ENCODE measurements at regions not wholly inside any gene's neighbourhood (a gene's known extent, or its start where the extent isn't known, plus 50 kb on each side); places are given as distances from the start of the nearest gene placed in this dataset.

DNA sequence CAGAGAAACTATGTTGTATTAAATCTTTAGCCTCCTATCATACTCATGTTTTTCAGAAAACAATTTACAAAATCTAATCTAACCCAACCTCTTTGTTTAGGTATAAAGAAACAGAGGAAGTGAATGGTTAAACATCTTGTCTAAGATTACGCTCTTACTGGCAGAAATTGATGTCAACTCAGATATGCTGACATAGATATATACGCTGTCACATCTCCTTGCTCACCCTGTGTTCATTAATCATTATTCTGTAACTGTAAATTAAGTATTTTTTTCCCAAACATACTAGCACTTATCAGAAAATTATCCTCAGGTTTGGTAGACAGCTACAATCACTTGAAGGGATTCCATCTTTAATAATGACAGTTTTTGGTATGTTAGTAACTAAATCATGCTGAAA, 1127.6 kb upstream of the SEL1L start:
- no peak overlapping the region for H3K4me2 ChIP-seq (ENCODE audit: insufficient read depth, low read length)
- no peaks in the 10 kb centered on the region for H3K36me3 ChIP-seq (ENCODE audit: insufficient read depth, low read length)
- TF ChIP-seq, protein P1, sequence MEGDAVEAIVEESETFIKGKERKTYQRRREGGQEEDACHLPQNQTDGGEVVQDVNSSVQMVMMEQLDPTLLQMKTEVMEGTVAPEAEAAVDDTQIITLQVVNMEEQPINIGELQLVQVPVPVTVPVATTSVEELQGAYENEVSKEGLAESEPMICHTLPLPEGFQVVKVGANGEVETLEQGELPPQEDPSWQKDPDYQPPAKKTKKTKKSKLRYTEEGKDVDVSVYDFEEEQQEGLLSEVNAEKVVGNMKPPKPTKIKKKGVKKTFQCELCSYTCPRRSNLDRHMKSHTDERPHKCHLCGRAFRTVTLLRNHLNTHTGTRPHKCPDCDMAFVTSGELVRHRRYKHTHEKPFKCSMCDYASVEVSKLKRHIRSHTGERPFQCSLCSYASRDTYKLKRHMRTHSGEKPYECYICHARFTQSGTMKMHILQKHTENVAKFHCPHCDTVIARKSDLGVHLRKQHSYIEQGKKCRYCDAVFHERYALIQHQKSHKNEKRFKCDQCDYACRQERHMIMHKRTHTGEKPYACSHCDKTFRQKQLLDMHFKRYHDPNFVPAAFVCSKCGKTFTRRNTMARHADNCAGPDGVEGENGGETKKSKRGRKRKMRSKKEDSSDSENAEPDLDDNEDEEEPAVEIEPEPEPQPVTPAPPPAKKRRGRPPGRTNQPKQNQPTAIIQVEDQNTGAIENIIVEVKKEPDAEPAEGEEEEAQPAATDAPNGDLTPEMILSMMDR (IDR thresholded peaks at IDR 0.05; ENCODE audit: borderline replicate concordance, extremely low read depth, low read length, poor library complexity, severe bottlenecking): no peak
- TF ChIP-seq EZH2 (IDR thresholded peaks at IDR 0.05; ENCODE audit: borderline replicate concordance, low read depth, low read length, severe bottlenecking): no peak
- H3K4me3 ChIP-seq (ENCODE audit: low read depth in 1 of 2, low read length in 2 of 2): no peak overlapping the region
- H3K4me1 ChIP-seq (ENCODE audit: insufficient read depth, low read length): no peaks in the 10 kb centered on the region
- no peak overlapping the region for H3K27ac ChIP-seq (ENCODE audit: low read length)
- ATAC-seq (ENCODE audit: insufficient read depth, low read depth) (no peak), DNase-seq (no peak)
- no peak overlapping the region for H3K9ac ChIP-seq (ENCODE audit: low read depth, low read length)
- no peaks in the 10 kb centered on the region for H4K20me1 ChIP-seq (ENCODE audit: insufficient read depth, low read length)
- H2AFZ ChIP-seq (ENCODE audit: low read depth, low read length): no peak overlapping the region
- no peaks in the 10 kb centered on the region for H3K9me3 ChIP-seq (ENCODE audit: insufficient read depth, low read length, severe bottlenecking)
- no peaks in the 10 kb centered on the region for H3K27me3 ChIP-seq (ENCODE audit: insufficient read depth, low read length, poor library complexity)
- no peaks in the 10 kb centered on the region for H3K79me2 ChIP-seq (ENCODE audit: insufficient read depth, low read length)

DNA sequence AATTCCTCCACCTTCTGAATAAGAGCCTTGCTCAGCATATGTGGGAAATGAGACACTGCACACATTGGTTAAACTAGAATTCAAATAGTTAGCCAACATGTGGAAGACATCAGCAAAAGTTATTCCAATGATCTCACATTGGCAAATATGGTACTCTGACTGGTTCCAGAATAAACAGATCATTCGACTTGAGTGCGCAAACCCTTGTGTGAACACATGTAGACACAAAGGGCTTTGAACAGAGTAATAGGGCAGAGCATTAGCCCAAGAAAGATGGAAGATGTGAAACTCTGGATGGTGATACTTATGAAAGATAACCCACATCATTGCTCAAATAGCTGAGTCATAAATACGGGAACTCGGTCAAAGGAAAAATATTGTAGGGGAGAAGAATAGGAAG, 1133.4 kb upstream of the SEL1L start:
- no peak overlapping the region for H3K4me3 ChIP-seq (ENCODE audit: low read depth in 1 of 2, low read length in 2 of 2)
- no peak overlapping the region for H2AFZ ChIP-seq (ENCODE audit: low read depth, low read length)
- H3K9me3 ChIP-seq (ENCODE audit: insufficient read depth, low read length, severe bottlenecking): no peaks in the 10 kb centered on the region
- no peak overlapping the region for H3K27ac ChIP-seq (ENCODE audit: low read length)
- H4K20me1 ChIP-seq (ENCODE audit: insufficient read depth, low read length): no peaks in the 10 kb centered on the region
- H3K27me3 ChIP-seq (ENCODE audit: insufficient read depth, low read length, poor library complexity): no peaks in the 10 kb centered on the region
- TF ChIP-seq EZH2 (IDR thresholded peaks at IDR 0.05; ENCODE audit: borderline replicate concordance, low read depth, low read length, severe bottlenecking): no peak
- TF ChIP-seq, protein P1 (IDR thresholded peaks at IDR 0.05; ENCODE audit: borderline replicate concordance, extremely low read depth, low read length, poor library complexity, severe bottlenecking): no peak
- no peak overlapping the region for H3K9ac ChIP-seq (ENCODE audit: low read depth, low read length)
- H3K36me3 ChIP-seq (ENCODE audit: insufficient read depth, low read length): no peaks in the 10 kb centered on the region
- no peaks in the 10 kb centered on the region for H3K79me2 ChIP-seq (ENCODE audit: insufficient read depth, low read length)
- DNase-seq (no peak), ATAC-seq (ENCODE audit: insufficient read depth, low read depth) (no peak)
- H3K4me1 ChIP-seq (ENCODE audit: insufficient read depth, low read length): no peaks in the 10 kb centered on the region
- H3K4me2 ChIP-seq (ENCODE audit: insufficient read depth, low read length): no peak overlapping the region

DNA sequence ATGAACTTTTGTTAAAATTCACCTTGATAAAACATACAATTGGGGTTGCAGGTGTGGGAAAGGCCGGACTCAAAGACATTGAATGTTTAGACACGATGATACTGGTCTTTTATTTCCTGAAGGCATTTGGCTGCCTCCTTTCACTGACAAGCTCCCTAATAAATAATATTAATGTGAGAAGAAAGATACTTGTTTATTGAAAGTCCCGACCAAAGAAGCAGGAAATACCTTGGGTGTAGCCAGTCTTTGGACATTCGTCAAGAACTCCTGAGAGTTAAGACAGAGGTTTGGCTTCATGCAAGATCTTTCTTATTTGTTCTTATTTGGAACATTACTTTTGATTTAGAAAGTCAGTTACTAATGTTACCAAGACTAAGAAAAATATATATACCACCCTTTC, 1133.8 kb upstream of the SEL1L start:
- TF ChIP-seq, protein P1 (IDR thresholded peaks at IDR 0.05; ENCODE audit: borderline replicate concordance, extremely low read depth, low read length, poor library complexity, severe bottlenecking): no peak
- TF ChIP-seq EZH2 (IDR thresholded peaks at IDR 0.05; ENCODE audit: borderline replicate concordance, low read depth, low read length, severe bottlenecking): no peak
- Histone ChIP-seq H3K9me3 (ENCODE audit: insufficient read depth, low read length, severe bottlenecking) (no peaks in the 10 kb centered on the region), H3K27me3 (ENCODE audit: insufficient read depth, low read length, poor library complexity) (no peaks in the 10 kb centered on the region), H3K4me1 (ENCODE audit: insufficient read depth, low read length) (no peaks in the 10 kb centered on the region), H3K27ac (ENCODE audit: low read length) (no peak overlapping the region), H3K9ac (ENCODE audit: low read depth, low read length) (no peak overlapping the region), H3K36me3 (ENCODE audit: insufficient read depth, low read length) (no peaks in the 10 kb centered on the region), H3K4me3 (ENCODE audit: low read depth in 1 of 2, low read length in 2 of 2) (no peak overlapping the region), H3K4me2 (ENCODE audit: insufficient read depth, low read length) (no peak overlapping the region), H4K20me1 (ENCODE audit: insufficient read depth, low read length) (no peaks in the 10 kb centered on the region), H3K79me2 (ENCODE audit: insufficient read depth, low read length) (no peaks in the 10 kb centered on the region), H2AFZ (ENCODE audit: low read depth, low read length) (no peak overlapping the region)
- ATAC-seq (ENCODE audit: insufficient read depth, low read depth): no peak
- DNase-seq: no peak

DNA sequence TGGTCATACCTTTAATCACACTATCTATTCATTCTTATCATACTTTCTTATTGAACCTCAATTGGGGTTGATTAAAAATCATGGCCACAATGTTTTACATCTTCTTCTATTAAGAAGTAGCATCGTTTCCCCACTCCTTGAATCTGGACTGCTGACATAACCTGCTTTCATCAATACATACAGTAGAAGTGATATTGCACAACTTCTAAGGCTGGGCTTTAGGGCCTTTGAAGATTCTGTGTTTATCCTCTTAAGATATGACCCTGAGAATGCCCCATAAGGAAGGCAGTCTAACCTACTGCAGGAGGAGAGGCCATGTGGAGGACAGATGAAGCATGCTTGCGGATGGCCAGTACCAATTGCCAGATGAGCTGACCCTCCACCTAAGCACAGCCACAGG, 1142.8 kb upstream of the SEL1L start:
- no peak overlapping the region for H3K4me2 ChIP-seq (ENCODE audit: insufficient read depth, low read length)
- no peaks in the 10 kb centered on the region for H3K36me3 ChIP-seq (ENCODE audit: insufficient read depth, low read length)
- H3K27me3 ChIP-seq (ENCODE audit: insufficient read depth, low read length, poor library complexity): no peaks in the 10 kb centered on the region
- H3K27ac ChIP-seq (ENCODE audit: low read length): no peak overlapping the region
- H3K79me2 ChIP-seq (ENCODE audit: insufficient read depth, low read length): no peaks in the 10 kb centered on the region
- no peaks in the 10 kb centered on the region for H4K20me1 ChIP-seq (ENCODE audit: insufficient read depth, low read length)
- ATAC-seq (ENCODE audit: insufficient read depth, low read depth): no peak
- no peak overlapping the region for H3K4me3 ChIP-seq (ENCODE audit: low read depth in 1 of 2, low read length in 2 of 2)
- H3K4me1 ChIP-seq (ENCODE audit: insufficient read depth, low read length): no peaks in the 10 kb centered on the region
- H3K9me3 ChIP-seq (ENCODE audit: insufficient read depth, low read length, severe bottlenecking): no peaks in the 10 kb centered on the region
- H3K9ac ChIP-seq (ENCODE audit: low read depth, low read length): no peak overlapping the region
- no peak for DNase-seq
- TF ChIP-seq EZH2 (IDR thresholded peaks at IDR 0.05; ENCODE audit: borderline replicate concordance, low read depth, low read length, severe bottlenecking): no peak
- TF ChIP-seq, protein P1 (IDR thresholded peaks at IDR 0.05; ENCODE audit: borderline replicate concordance, extremely low read depth, low read length, poor library complexity, severe bottlenecking): no peak
- H2AFZ ChIP-seq (ENCODE audit: low read depth, low read length): no peak overlapping the region

All from DND-41 (cell line).